ENCODE measurements at regions not wholly inside any gene's neighbourhood (a gene's known extent, or its start where the extent isn't known, plus 50 kb on each side); places are given as distances from the start of the nearest gene placed in this dataset.

DNA sequence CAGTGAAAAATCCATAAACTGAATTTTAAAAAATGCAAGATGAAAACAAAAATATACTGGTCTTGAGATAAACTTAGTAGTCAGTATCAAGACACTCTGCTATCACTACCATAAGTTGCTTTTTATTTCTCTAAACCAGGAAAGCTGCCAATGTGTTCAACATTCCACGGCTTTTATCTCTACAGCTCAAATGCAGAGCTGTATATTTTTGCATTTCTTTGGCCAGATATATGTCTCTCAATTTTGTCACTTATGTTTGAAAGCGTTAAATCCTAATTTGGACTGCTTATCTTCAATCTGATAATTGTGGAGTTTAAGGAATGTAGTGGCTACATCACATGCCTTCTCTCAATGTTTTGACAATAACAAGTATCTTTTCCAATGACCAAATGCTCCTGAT, 609.5 kb downstream of the EPHA4 start:
- ATAC-seq: no peak
- Histone ChIP-seq H3K4me3 (ENCODE audit: low read length) (no peak overlapping the region), H3K4me1 (ENCODE audit: control insufficient read depth in 2 of 2, insufficient read depth in 2 of 2, low read length in 2 of 2) (no peaks in the 10 kb centered on the region), H3K9me3 (ENCODE audit: control insufficient read depth in 2 of 3, low read length in 3 of 3) (no peaks in the 10 kb centered on the region), H3K27ac (ENCODE audit: low read depth, low read length) (no peak overlapping the region), H3K27me3 (ENCODE audit: control insufficient read depth in 2 of 2, insufficient read depth in 2 of 2, low read length in 2 of 2) (no peaks in the 10 kb centered on the region), H3K36me3 (ENCODE audit: control insufficient read depth in 2 of 3, insufficient read depth in 3 of 3, low read length in 3 of 3) (no peaks in the 10 kb centered on the region)
- Mint-ChIP-seq H3K9me3 (no peaks in the 10 kb centered on the region), H3K4me3 (no peak overlapping the region), H3K27ac (no peak overlapping the region), H3K27me3 (peaks cover 0 to 5% (median 0%) of the 10 kb centered on the region in 5 donors), H3K4me1 (no peaks in the 10 kb centered on the region), H3K36me3 (no peaks in the 10 kb centered on the region)
- ChIA-PET POLR2A (no interaction called here), CTCF (no interaction called here)
- no peak for DNase-seq
- intact Hi-C loops (cut with micrococcal nuclease): no loop called here

DNA sequence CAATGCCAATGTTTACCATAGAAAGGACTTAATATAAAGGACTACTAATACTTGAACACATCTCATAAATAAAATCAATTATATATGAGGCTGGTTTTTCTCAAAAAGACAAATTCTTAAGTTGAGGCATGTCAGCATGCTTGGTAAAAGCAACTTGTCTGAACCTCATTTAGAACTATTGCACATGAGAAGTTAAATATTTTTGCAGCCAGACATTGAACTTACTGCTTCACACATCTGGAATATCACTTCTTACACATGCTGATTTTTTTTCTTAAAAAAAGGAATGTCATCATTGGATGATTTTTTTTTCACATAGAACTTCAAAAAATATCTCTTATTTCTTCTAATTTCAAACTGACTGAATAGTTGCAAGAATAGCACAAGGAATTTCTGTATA, 609.0 kb downstream of the EPHA4 start:
- Histone ChIP-seq H3K4me1 (ENCODE audit: control insufficient read depth in 2 of 2, insufficient read depth in 2 of 2, low read length in 2 of 2) (no peaks in the 10 kb centered on the region), H3K36me3 (ENCODE audit: control insufficient read depth in 2 of 3, insufficient read depth in 3 of 3, low read length in 3 of 3) (no peaks in the 10 kb centered on the region), H3K9me3 (ENCODE audit: control insufficient read depth in 2 of 3, low read length in 3 of 3) (no peaks in the 10 kb centered on the region), H3K27ac (ENCODE audit: low read depth, low read length) (no peak overlapping the region), H3K27me3 (ENCODE audit: control insufficient read depth in 2 of 2, insufficient read depth in 2 of 2, low read length in 2 of 2) (no peaks in the 10 kb centered on the region), H3K4me3 (ENCODE audit: low read length) (no peak overlapping the region)
- ChIA-PET CTCF (no interaction called here), POLR2A (no interaction called here)
- Mint-ChIP-seq H3K4me3 (no peak overlapping the region), H3K36me3 (no peaks in the 10 kb centered on the region), H3K27ac (no peak overlapping the region), H3K27me3 (peaks cover 0 to 1% (median 0%) of the 10 kb centered on the region in 5 donors), H3K9me3 (no peaks in the 10 kb centered on the region), H3K4me1 (no peaks in the 10 kb centered on the region)
- DNase-seq: no peak
- ATAC-seq: no peak
- intact Hi-C loops (cut with micrococcal nuclease): no loop called here

DNA sequence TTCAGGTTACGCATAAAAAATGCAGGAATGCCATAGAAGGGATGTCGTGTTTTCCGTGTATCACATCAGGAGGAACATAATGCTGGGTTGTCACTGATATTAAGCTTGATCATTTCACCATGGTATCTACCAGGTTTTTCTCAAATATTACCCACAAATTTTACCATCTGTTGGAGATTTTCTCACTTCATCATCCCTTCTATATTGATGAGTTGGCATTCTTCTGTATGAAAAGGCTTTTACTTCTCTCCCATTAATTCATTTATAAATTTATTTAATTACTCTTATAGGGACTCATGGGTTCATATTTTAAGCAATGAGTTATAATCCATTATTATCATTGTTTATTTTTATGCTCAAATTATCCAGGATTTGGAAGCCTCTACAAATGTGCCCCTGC, 608.2 kb downstream of the EPHA4 start:
- no peak overlapping the region for H3K4me3 ChIP-seq (ENCODE audit: low read length)
- POLR2A ChIA-PET: no interaction called here
- peaks cover 0 to 2% (median 0%) of the 10 kb centered on the region in 11 donors for H3K9me3 Mint-ChIP-seq
- no peaks in the 10 kb centered on the region for H3K4me1 ChIP-seq (ENCODE audit: control insufficient read depth in 2 of 2, insufficient read depth in 2 of 2, low read length in 2 of 2)
- H3K27ac Mint-ChIP-seq: no peak overlapping the region
- no peaks in the 10 kb centered on the region for H3K27me3 Mint-ChIP-seq
- H3K27me3 ChIP-seq (ENCODE audit: control insufficient read depth in 2 of 2, insufficient read depth in 2 of 2, low read length in 2 of 2): no peaks in the 10 kb centered on the region
- CTCF ChIA-PET: no interaction called here
- intact Hi-C loops (cut with micrococcal nuclease): no loop called here
- no peaks in the 10 kb centered on the region for H3K36me3 ChIP-seq (ENCODE audit: control insufficient read depth in 2 of 3, insufficient read depth in 3 of 3, low read length in 3 of 3)
- ATAC-seq: no peak
- no peaks in the 10 kb centered on the region for H3K36me3 Mint-ChIP-seq
- no peaks in the 10 kb centered on the region for H3K9me3 ChIP-seq (ENCODE audit: control insufficient read depth in 2 of 3, low read length in 3 of 3)
- no peak overlapping the region for H3K27ac ChIP-seq (ENCODE audit: low read depth, low read length)
- no peak overlapping the region for H3K4me3 Mint-ChIP-seq
- H3K4me1 Mint-ChIP-seq: no peaks in the 10 kb centered on the region
- no peak for DNase-seq

DNA sequence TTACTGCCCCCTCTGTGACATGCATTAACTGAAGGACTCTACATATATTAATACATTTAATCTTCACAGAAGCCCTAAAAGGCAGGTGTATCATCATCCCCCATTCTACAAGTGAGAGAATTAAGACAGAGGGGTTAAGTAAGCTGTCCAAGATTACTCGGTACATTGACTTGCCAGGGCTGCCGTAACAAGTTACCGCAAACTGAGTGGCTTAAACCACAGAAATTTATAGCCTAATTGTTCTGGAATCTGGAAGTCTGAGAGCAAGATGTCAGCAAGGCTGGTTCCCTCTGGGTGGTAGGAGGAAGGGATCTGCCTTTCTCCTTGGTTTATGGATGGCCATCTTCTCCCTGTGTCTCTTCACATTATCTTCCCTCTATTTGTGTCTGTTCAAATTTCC, 605.5 kb downstream of the EPHA4 start:
- Histone ChIP-seq H3K4me3 (ENCODE audit: low read length) (no peak overlapping the region), H3K27ac (ENCODE audit: low read depth, low read length) (no peak overlapping the region), H3K4me1 (ENCODE audit: control insufficient read depth in 2 of 2, insufficient read depth in 2 of 2, low read length in 2 of 2) (no peaks in the 10 kb centered on the region), H3K36me3 (ENCODE audit: control insufficient read depth in 2 of 3, insufficient read depth in 3 of 3, low read length in 3 of 3) (no peaks in the 10 kb centered on the region), H3K27me3 (ENCODE audit: control insufficient read depth in 2 of 2, insufficient read depth in 2 of 2, low read length in 2 of 2) (no peaks in the 10 kb centered on the region), H3K9me3 (ENCODE audit: control insufficient read depth in 2 of 3, low read length in 3 of 3) (no peaks in the 10 kb centered on the region)
- Mint-ChIP-seq H3K27ac (no peak overlapping the region), H3K36me3 (no peaks in the 10 kb centered on the region), H3K27me3 (peaks cover 0 to 11% (median 0%) of the 10 kb centered on the region in 5 donors), H3K4me3 (no peak overlapping the region), H3K9me3 (peaks cover 0 to 4% (median 0%) of the 10 kb centered on the region in 11 donors), H3K4me1 (no peaks in the 10 kb centered on the region)
- ChIA-PET POLR2A (no interaction called here), CTCF (no interaction called here)
- DNase-seq (no peak), ATAC-seq (no peak)
- intact Hi-C loops (cut with micrococcal nuclease): no loop called here

DNA sequence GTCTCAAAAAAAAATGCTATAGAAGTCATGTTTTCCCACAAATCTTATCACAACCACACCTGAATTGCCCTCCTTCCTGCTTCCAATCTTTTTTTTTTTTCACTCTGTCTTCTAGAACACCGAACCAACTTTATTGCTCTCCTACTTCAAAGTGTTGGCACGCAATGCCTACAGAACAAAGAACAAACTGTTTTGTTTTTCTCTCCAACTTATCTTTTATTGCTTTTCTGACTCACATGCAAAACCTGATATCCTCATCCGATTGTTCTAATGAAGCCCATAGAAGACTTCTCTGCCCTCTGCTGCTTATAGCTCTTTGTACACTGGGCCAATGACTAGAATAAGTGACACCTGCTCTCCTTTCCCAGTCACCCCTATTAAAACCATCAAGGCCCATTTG, 602.8 kb downstream of the EPHA4 start:
- no peak for DNase-seq
- intact Hi-C loops (cut with micrococcal nuclease): no loop called here

DNA sequence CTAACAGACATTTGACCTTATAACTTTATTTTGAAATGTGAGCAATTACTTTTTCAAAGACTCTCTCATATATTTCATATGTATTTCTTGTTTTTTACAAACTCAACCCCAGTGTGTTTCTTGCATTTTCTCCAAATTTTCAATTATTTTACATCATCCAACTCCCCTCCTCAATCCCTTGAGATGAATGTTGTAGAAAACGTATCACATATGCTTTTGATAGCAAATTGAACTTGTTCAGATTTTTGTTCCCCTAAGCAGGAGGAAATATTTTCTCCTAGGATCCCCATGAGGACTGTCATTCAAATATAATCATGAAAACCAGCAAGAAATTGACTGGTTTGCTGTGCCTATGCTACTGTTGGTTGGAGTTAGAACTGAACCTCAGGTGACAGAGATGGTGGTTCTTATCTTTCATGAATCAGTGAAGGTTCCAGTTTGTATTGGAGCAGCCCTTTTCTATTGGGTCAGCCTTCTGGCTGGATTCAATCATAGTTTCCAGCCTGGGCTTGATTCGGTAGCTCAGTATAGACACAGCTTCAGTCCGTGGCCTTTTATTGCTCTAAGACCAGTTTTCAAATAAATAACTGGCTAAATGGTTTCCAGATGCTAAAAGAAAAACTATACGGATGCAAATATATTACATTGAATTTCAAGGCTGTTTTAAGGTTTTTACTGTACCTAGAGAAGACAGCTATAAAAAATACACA, 591.0 kb downstream of the EPHA4 start:
- Histone ChIP-seq H3K4me3 (ENCODE audit: low read length) (no peak overlapping the region), H3K9me3 (ENCODE audit: control insufficient read depth in 2 of 3, low read length in 3 of 3) (no peaks in the 10 kb centered on the region), H3K36me3 (ENCODE audit: control insufficient read depth in 2 of 3, insufficient read depth in 3 of 3, low read length in 3 of 3) (no peaks in the 10 kb centered on the region), H3K4me1 (ENCODE audit: control insufficient read depth in 2 of 2, insufficient read depth in 2 of 2, low read length in 2 of 2) (no peaks in the 10 kb centered on the region), H3K27me3 (ENCODE audit: control insufficient read depth in 2 of 2, insufficient read depth in 2 of 2, low read length in 2 of 2) (no peaks in the 10 kb centered on the region), H3K27ac (ENCODE audit: low read depth, low read length) (no peak overlapping the region)
- ChIA-PET CTCF (no interaction called here), POLR2A (no interaction called here)
- H3K27me3 Mint-ChIP-seq: peaks cover 0 to 31% (median 8%) of the 10 kb centered on the region in 5 donors
- no peak overlapping the region for H3K27ac Mint-ChIP-seq
- H3K36me3 Mint-ChIP-seq: peaks cover 0 to 4% (median 0%) of the 10 kb centered on the region in 5 donors
- H3K9me3 Mint-ChIP-seq: peaks cover 0 to 9% (median 5%) of the 10 kb centered on the region in 11 donors
- H3K4me1 Mint-ChIP-seq: no peaks in the 10 kb centered on the region
- DNase-seq (no peak), ATAC-seq (no peak)
- H3K4me3 Mint-ChIP-seq: no peak overlapping the region
- intact Hi-C loops (cut with micrococcal nuclease): no loop called here

More for the DNA sequence above, 602.8 kb downstream of the EPHA4 start:
- H3K4me3 Mint-ChIP-seq: no peak overlapping the region
- no peaks in the 10 kb centered on the region for H3K9me3 ChIP-seq (ENCODE audit: control insufficient read depth in 2 of 3, low read length in 3 of 3)
- H3K4me3 ChIP-seq (ENCODE audit: low read length): no peak overlapping the region
- no peaks in the 10 kb centered on the region for H3K36me3 Mint-ChIP-seq
- POLR2A ChIA-PET: no interaction called here
- H3K27ac ChIP-seq (ENCODE audit: low read depth, low read length): no peak overlapping the region
- CTCF ChIA-PET: no interaction called here
- no peaks in the 10 kb centered on the region for H3K4me1 ChIP-seq (ENCODE audit: control insufficient read depth in 2 of 2, insufficient read depth in 2 of 2, low read length in 2 of 2)
- H3K27me3 ChIP-seq (ENCODE audit: control insufficient read depth in 2 of 2, insufficient read depth in 2 of 2, low read length in 2 of 2): no peaks in the 10 kb centered on the region
- no peak overlapping the region for H3K27ac Mint-ChIP-seq
- ATAC-seq: no peak
- no peaks in the 10 kb centered on the region for H3K4me1 Mint-ChIP-seq
- H3K27me3 Mint-ChIP-seq: peaks cover 0 to 14% (median 0%) of the 10 kb centered on the region in 5 donors
- H3K36me3 ChIP-seq (ENCODE audit: control insufficient read depth in 2 of 3, insufficient read depth in 3 of 3, low read length in 3 of 3): no peaks in the 10 kb centered on the region
- H3K9me3 Mint-ChIP-seq: peaks cover 0 to 4% (median 0%) of the 10 kb centered on the region in 11 donors

DNA sequence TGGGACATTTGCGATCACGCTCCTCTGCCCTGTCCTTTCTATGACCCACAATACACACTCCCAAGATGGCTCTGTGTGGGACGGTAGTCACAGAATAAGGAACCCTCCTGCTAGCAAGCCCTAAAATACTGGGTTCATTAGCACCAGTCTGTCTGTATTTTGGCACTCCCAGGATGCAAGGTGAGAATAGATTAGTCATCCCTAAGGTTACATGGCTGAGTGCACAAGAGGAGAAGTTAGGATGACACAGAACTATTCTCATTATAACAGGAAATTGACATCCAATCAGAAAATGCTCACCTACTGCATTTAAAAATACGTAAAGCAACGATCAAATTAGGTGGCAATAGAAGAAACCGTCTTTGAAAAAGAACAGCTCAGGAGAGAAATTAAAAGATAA, 590.2 kb downstream of the EPHA4 start:
- no peak overlapping the region for H3K27ac Mint-ChIP-seq
- peaks cover 0 to 9% (median 5%) of the 10 kb centered on the region in 11 donors for H3K9me3 Mint-ChIP-seq
- Histone ChIP-seq H3K4me1 (ENCODE audit: control insufficient read depth in 2 of 2, insufficient read depth in 2 of 2, low read length in 2 of 2) (no peaks in the 10 kb centered on the region), H3K36me3 (ENCODE audit: control insufficient read depth in 2 of 3, insufficient read depth in 3 of 3, low read length in 3 of 3) (no peaks in the 10 kb centered on the region), H3K9me3 (ENCODE audit: control insufficient read depth in 2 of 3, low read length in 3 of 3) (no peaks in the 10 kb centered on the region), H3K27ac (ENCODE audit: low read depth, low read length) (no peak overlapping the region), H3K27me3 (ENCODE audit: control insufficient read depth in 2 of 2, insufficient read depth in 2 of 2, low read length in 2 of 2) (no peaks in the 10 kb centered on the region), H3K4me3 (ENCODE audit: low read length) (no peak overlapping the region)
- DNase-seq: no peak
- CTCF ChIA-PET: no interaction called here
- POLR2A ChIA-PET: no interaction called here
- H3K4me3 Mint-ChIP-seq: no peak overlapping the region
- no peaks in the 10 kb centered on the region for H3K4me1 Mint-ChIP-seq
- intact Hi-C loops (cut with micrococcal nuclease): no loop called here
- peaks cover 0 to 35% (median 11%) of the 10 kb centered on the region in 5 donors for H3K27me3 Mint-ChIP-seq
- no peak for ATAC-seq
- H3K36me3 Mint-ChIP-seq: peaks cover 0 to 4% (median 0%) of the 10 kb centered on the region in 5 donors
